T-helper 1 cell (primary cell): ENCODE measurements at regions not wholly inside any gene's neighbourhood (a gene's known extent, or its start where the extent isn't known, plus 50 kb on each side); places are given as distances from the start of the nearest gene placed in this dataset.

ENCODE experiments used
- DNase-seq, 5 donors: peaks; one replicate each; pipeline ENCODE4 v3.0.0-alpha.2; 2012 to 2020

GRCh38 chr13:37927561-37927960, 58.0 kb upstream of the TRPC4 start:
- no peak for DNase-seq

GRCh38 chr13:37925878-37926473, 56.4 kb upstream of the TRPC4 start:
- no peak for DNase-seq

- DNase-seq = no peak
Observed at GRCh38 chr13:37923236-37923635, 53.7 kb upstream of the TRPC4 start.

- DNase-seq = no peak
Observed at GRCh38 chr13:37919329-37919880, 49.8 kb upstream of the TRPC4 start.
